AG04450 (cell line): ENCODE measurements at regions not wholly inside any gene's neighbourhood (a gene's known extent, or its start where the extent isn't known, plus 50 kb on each side); places are given as distances from the start of the nearest gene placed in this dataset.

Source experiments
- CTCF ChIA-PET: fragments of 300-600, 350-600 bp; formaldehyde crosslinking; extraction: SDS; loops from one replicate; lab custom pipeline; 2022; ENCODE audit warnings: antibody characterized with exemption, inconsistent platforms; lab: Charles Lee
- POLR2A ChIA-PET: fragments of 350-600 bp; formaldehyde crosslinking; extraction: SDS; loops from one replicate; lab custom pipeline; 2021; ENCODE audit warnings: antibody characterized with exemption, inconsistent platforms; lab: Yijun Ruan, JAX
- DNase-seq: peaks from one replicate; pipeline ENCODE4 v3.0.0-alpha.2; 2011; ENCODE audit warnings: low read depth, low spot score
- H3K27ac ChIP-seq: one replicate; pipeline ENCODE4 v1.5.1; 2012; ENCODE audit warnings: low read depth, low read length, control low read depth
- H3K27me3 ChIP-seq: one replicate; pipeline ENCODE4 v1.6.0; 2012; ENCODE audit warnings: low read length; ENCODE audit not compliant: control insufficient read depth, insufficient read depth
- H3K4me3 ChIP-seq: 2 replicates; pipeline ENCODE4 v1.5.1; 2011; ENCODE audit warnings: mild to moderate bottlenecking, low read depth, low read length, control low read depth
- H3K9me3 ChIP-seq: 2 replicates; pipeline ENCODE4 v1.5.1; 2012; ENCODE audit warnings: low read length; ENCODE audit not compliant: control insufficient read depth, insufficient read depth
- CTCF ChIP-seq: IDR thresholded peaks from 2 replicates; pipeline ENCODE4 v1.5.1; 2011; ENCODE audit warnings: low read depth, low read length, control low read depth, inconsistent platforms

- Histone ChIP-seq H3K9me3 (peaks cover 15% of the 10 kb centered on the region), H3K27me3 (no peaks in the 10 kb centered on the region), H3K27ac (no peak overlapping the region), H3K4me3 (no peak overlapping the region)
- TF ChIP-seq CTCF, result no peak
- ChIA-PET CTCF (no interaction called here), POLR2A (no interaction called here)
- no peak for DNase-seq
These were observed 258.2 kb downstream of the CHRM3 start for GRCh38 chr1:239644604-239645003.

- Histone ChIP-seq H3K27me3 (no peaks in the 10 kb centered on the region), H3K9me3 (peaks cover 19% of the 10 kb centered on the region), H3K4me3 (no peak overlapping the region), H3K27ac (no peak overlapping the region)
- no peak for DNase-seq
- TF ChIP-seq CTCF, result no peak
- ChIA-PET POLR2A (no interaction called here), CTCF (no interaction called here)
These were observed 260.7 kb downstream of the CHRM3 start for GRCh38 chr1:239647045-239647444.

DNA sequence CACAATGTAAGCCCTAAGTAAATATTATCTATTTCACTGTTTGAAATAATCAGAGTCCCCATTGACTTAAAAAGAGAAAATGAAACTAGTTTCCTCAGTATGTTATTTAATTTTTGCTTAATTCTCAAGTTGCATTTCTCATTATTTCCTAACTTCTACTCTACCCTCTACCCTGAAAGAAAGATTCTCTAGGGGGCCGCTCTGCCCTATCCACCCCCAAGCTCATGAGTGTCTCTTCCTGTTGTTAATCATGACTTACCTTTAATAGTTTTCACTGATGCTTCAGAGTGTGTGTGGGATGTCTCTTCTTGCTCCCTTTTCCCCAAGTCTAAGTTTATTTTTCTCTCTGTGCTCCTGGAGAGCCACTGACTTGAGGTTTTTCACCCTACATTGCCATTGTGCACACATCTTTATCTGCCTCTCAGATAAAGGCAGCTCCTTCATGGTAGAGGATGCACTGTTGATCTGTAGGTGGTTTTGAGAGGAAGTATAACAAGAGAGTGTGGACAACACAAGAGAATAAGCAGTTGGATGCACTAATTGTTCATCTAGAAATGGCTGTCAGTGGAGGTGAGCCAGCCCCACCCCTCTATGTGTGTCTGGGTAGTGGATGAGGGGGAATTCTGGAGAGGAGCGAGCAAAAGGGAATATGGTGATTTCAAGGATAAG is 261.7 kb downstream of the CHRM3 start:
- POLR2A ChIA-PET, result no interaction called here
- CTCF ChIA-PET, result no interaction called here

GRCh38 chr1:239655023-239655422 is 268.7 kb downstream of the CHRM3 start:
- no peak for DNase-seq
- Histone ChIP-seq H3K9me3 (peaks cover 15% of the 10 kb centered on the region), H3K4me3 (no peak overlapping the region), H3K27me3 (no peaks in the 10 kb centered on the region), H3K27ac (no peak overlapping the region)
- POLR2A ChIA-PET, result no interaction called here
- TF ChIP-seq CTCF, result no peak
- CTCF ChIA-PET, result no interaction called here

More for the DNA sequence above, 261.7 kb downstream of the CHRM3 start:
- Histone ChIP-seq H3K27me3 (no peaks in the 10 kb centered on the region), H3K9me3 (peaks cover 21% of the 10 kb centered on the region), H3K4me3 (no peak overlapping the region), H3K27ac (no peak overlapping the region)
- TF ChIP-seq CTCF, result no peak
- no peak for DNase-seq

DNA sequence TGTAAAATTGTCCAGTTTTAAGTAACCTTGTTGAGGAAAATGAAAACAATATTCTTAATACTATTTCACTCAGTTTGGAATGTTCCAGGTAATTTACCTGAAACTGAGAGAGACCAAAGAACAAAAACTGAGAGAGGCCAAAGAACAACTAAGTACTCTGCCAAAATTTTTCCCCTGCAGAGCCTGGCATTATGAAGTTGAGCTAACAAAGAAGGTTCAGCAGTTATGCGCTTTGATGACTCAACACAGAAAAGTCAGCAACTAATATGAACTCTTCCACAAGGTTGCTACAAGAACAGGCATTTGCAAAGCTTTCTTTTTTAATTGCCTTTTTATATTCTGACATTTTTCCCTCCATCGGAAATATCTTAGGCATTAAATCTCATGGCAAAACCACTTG is 270.9 kb downstream of the CHRM3 start:
- H3K27ac ChIP-seq, result no peak overlapping the region
- H3K4me3 ChIP-seq, result no peak overlapping the region
- CTCF ChIA-PET, result no interaction called here
- no peak for TF ChIP-seq CTCF
- peaks cover 15% of the 10 kb centered on the region for H3K9me3 ChIP-seq
- no peaks in the 10 kb centered on the region for H3K27me3 ChIP-seq
- DNase-seq, result no peak
- POLR2A ChIA-PET, result no interaction called here
